Heart right ventricle (tissue), 16 donors: ENCODE measurements at regions not wholly inside any gene's neighbourhood (a gene's known extent, or its start where the extent isn't known, plus 50 kb on each side); places are given as distances from the start of the nearest gene placed in this dataset.
"Not testable (repeated sequence)": the region's sequence is repeated elsewhere in the genome, so short reads cannot be mapped to it uniquely, and the experiment has no call there.

ENCODE experiments used
- ATAC-seq, 8 donors: fragments of 200-7000 bp; cut with Tn5 transposase; one replicate each; pipeline ENCODE4 v1.9.1; 2020; ENCODE audit warnings: mild to moderate bottlenecking in 8 of 8, moderate library complexity in 8 of 8, moderate number of reproducible peaks in 1 of 8
- DNase-seq, 2 donors: peaks; one replicate each; pipeline ENCODE4 v3.0.0-alpha.2; 2020
- H3K27ac ChIP-seq, 10 donors: fragments of 200-600 bp; sonication (generic) in 2 of 10; one replicate each; pipeline versions ENCODE4 v1.5.0 to v1.8.0; 2020 to 2022; ENCODE audit warnings: mild to moderate bottlenecking in 3 of 10
- H3K27me3 ChIP-seq, 7 donors: fragments of 200-600 bp; one replicate each; pipeline ENCODE4 v1.8.0; 2021 to 2022; ENCODE audit warnings: mild to moderate bottlenecking in 2 of 7
- H3K36me3 ChIP-seq, 9 donors: fragments of 200-600 bp; sonication (generic) in 1 of 9; one replicate each; pipeline versions ENCODE4 v1.5.0 to v1.8.0; 2020 to 2022; ENCODE audit warnings: mild to moderate bottlenecking in 2 of 9
- H3K4me1 ChIP-seq, 9 donors: fragments of 200-600 bp; sonication (generic) in 1 of 9; one replicate each; pipeline versions ENCODE4 v1.5.0 to v1.8.0; 2020 to 2022; ENCODE audit warnings: mild to moderate bottlenecking in 4 of 9
- H3K4me3 ChIP-seq, 10 donors: fragments of 200-600 bp; sonication (generic) in 2 of 10; one replicate each; pipeline versions ENCODE4 v1.5.0 to v1.8.0; 2020 to 2022; ENCODE audit warnings: mild to moderate bottlenecking in 7 of 10, moderate library complexity in 2 of 10
- H3K9me3 ChIP-seq, 11 donors: fragments of 200-600 bp in 10 of 11; sonication (generic) in 2 of 11; one replicate each; pipeline versions ENCODE4 v1.5.0 to v1.8.0; 2013 to 2022; ENCODE audit warnings: mild to moderate bottlenecking in 2 of 11, control low read depth in 1 of 11, moderate library complexity in 1 of 11
- WGBS, 2 donors: extraction: QIAGEN DNeasy Blood & Tissue Kit; methylation state at CpG; one replicate each; pipeline ENCODE4 v1.1.7; 2013; ENCODE audit warnings: inconsistent platforms in 1 of 2; 5-methylcytosine and 5-hydroxymethylcytosine counted together
- intact Hi-C, 10 donors: fragments of 100-400 bp; cut with DNase I; formaldehyde crosslinking; loops; one replicate each; pipeline versions ENCODE4 v1.11.1 to v1.14.2; 2022
- TF ChIP-seq, protein P1 (sequence below), 9 donors: fragments of 200-600 bp; sonication (generic) in 2 of 9; IDR thresholded peaks; one replicate each; pipeline versions ENCODE4 v1.5.0 to v1.8.0; 2021 to 2022; ENCODE audit warnings: antibody characterized with exemption in 9 of 9, mild to moderate bottlenecking in 5 of 9, moderate library complexity in 1 of 9
- donor health status: Arrhythmogenic right ventricular cardiomyopathy.
- donor health status: ischemic (EF 13 %, LVEDD 7.1; RV severe dilation, severe dysfunction).
- donor health status: healthy with polysubstance abuse.
- donor health status: DM: no; HTN: yes; CAD: no.
- donor health status: DM: no; HTN: no; CAD: no.
- donor health status: ischemic (EF 25% LVEDD 6.9; RV normal size, moderate dysfunction).
- donor health status: ischemic (EF 25% LVEDD 5.7; RV mildly dilated, moderate dysfunction).
- donor health status: healthy.
- donor health status: DM: yes; HTN: yes; CAD: no.
- donor health status: Ischemic cardiomyopathy.
- donor health status: ischemic (EF 35%, LVEDD 5.7; RV mildly dilated, moderate dysfunction).
- donor health status: nonischemic (EF 11% LVEDD 7.7; RV severe dilation, severe dysfunction).
- donor health status: DM: yes; HTN: yes; CAD: no.
- donor health status: PGD.
- donor health status: ischemic (EF 29% LVEDD 5.4; RV normal size, mild dysfunction).
- donor health status: nonischemic (EF 23%, LVEDD 6.1; RV moderate dilation, normal function).

DNA sequence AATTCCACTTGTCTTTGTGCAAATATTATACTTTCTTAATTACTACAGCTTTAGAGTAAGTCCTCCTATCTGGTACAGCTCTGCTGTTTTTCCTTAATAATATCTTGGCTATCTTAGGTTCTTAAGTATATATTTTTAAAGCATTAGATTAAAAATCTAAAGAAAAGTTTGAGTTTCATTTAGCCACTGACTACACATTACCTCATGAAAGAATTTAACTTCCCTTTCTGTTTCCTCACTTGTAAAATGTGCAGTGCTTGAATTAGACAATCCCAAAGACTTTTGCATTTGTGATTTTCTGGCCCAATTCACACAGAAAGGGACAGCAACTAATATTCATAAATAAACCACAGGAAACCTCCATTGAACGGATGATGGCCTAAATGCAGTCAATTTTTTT lies 126.4 kb upstream of the SAMSN1 start:
- Histone ChIP-seq H3K9me3 (peaks cover 0 to 6% (median 0%) of the 10 kb centered on the region in 11 donors), H3K4me1 (peaks cover 0 to 23% (median 0%) of the 10 kb centered on the region in 9 donors), H3K36me3 (no peaks in the 10 kb centered on the region), H3K4me3 (no peak overlapping the region), H3K27ac (no peak overlapping the region), H3K27me3 (no peaks in the 10 kb centered on the region)
- intact Hi-C loops = no loop called here
- TF ChIP-seq, protein P1, sequence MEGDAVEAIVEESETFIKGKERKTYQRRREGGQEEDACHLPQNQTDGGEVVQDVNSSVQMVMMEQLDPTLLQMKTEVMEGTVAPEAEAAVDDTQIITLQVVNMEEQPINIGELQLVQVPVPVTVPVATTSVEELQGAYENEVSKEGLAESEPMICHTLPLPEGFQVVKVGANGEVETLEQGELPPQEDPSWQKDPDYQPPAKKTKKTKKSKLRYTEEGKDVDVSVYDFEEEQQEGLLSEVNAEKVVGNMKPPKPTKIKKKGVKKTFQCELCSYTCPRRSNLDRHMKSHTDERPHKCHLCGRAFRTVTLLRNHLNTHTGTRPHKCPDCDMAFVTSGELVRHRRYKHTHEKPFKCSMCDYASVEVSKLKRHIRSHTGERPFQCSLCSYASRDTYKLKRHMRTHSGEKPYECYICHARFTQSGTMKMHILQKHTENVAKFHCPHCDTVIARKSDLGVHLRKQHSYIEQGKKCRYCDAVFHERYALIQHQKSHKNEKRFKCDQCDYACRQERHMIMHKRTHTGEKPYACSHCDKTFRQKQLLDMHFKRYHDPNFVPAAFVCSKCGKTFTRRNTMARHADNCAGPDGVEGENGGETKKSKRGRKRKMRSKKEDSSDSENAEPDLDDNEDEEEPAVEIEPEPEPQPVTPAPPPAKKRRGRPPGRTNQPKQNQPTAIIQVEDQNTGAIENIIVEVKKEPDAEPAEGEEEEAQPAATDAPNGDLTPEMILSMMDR (IDR thresholded peaks at IDR 0.05) = no peak
- 58 to 71% methylated on average over 1 of the region's 1 CpG for WGBS, 2 donors
- DNase-seq (no peak), ATAC-seq (no peak)

- peaks cover 0 to 3% (median 0%) of the 10 kb centered on the region in 9 donors for H3K4me1 ChIP-seq
- H3K36me3 ChIP-seq = no peaks in the 10 kb centered on the region
- no peaks in the 10 kb centered on the region for H3K27me3 ChIP-seq
- DNase-seq = no peak
- TF ChIP-seq, protein P1 (IDR thresholded peaks at IDR 0.05) = no peak
- intact Hi-C loops = no loop called here
- no peak for ATAC-seq
- H3K27ac ChIP-seq = no peak overlapping the region
- H3K4me3 ChIP-seq = no peak overlapping the region
- peaks cover 0 to 6% (median 0%) of the 10 kb centered on the region in 11 donors for H3K9me3 ChIP-seq
- WGBS, 2 donors = 86 to 88% methylated on average over 2 of the region's 2 CpGs
These were observed 124.3 kb upstream of the SAMSN1 start for GRCh38 chr21:14670409-14670808.

- DNase-seq, H3K4me1 ChIP-seq, H3K27ac ChIP-seq, H3K9me3 ChIP-seq, H3K27me3 ChIP-seq, intact Hi-C loops, ATAC-seq, H3K4me3 ChIP-seq, H3K36me3 ChIP-seq: not testable (repeated sequence)
- WGBS, 2 donors = 91 to 96% methylated on average over 3 of the region's 3 CpGs
These were observed 123.0 kb upstream of the SAMSN1 start for GRCh38 chr21:14669092-14669491.

- H3K27me3 ChIP-seq = no peaks in the 10 kb centered on the region
- H3K27ac ChIP-seq = no peak overlapping the region
- no peak overlapping the region for H3K4me3 ChIP-seq
- TF ChIP-seq, protein P1 (IDR thresholded peaks at IDR 0.05) = no peak
- H3K36me3 ChIP-seq = no peaks in the 10 kb centered on the region
- intact Hi-C loops = loop anchor here in 1 of 10 donors (10.0 kb wide), 1 partner anchor 63 kb away; no protein-coding TSS in a partner anchor
- 83 to 84% methylated on average over 10 of the region's 10 CpGs for WGBS, 2 donors
- no peaks in the 10 kb centered on the region for H3K9me3 ChIP-seq
- H3K4me1 ChIP-seq = no peaks in the 10 kb centered on the region
- DNase-seq (no peak), ATAC-seq (no peak)
These were observed 111.3 kb upstream of the SAMSN1 start for GRCh38 chr21:14657241-14658008.

GRCh38 chr21:14646893-14647292 lies 100.8 kb upstream of the SAMSN1 start:
- no peak overlapping the region for H3K27ac ChIP-seq
- WGBS, 2 donors = 52 to 65% methylated on average over 1 of the region's 1 CpG
- no peak for ATAC-seq
- no peaks in the 10 kb centered on the region for H3K36me3 ChIP-seq
- no peak for DNase-seq
- H3K27me3 ChIP-seq = no peaks in the 10 kb centered on the region
- intact Hi-C loops = no loop called here
- H3K4me1 ChIP-seq = no peaks in the 10 kb centered on the region
- H3K9me3 ChIP-seq = peaks cover 0 to 32% (median 0%) of the 10 kb centered on the region in 11 donors
- no peak overlapping the region for H3K4me3 ChIP-seq
- TF ChIP-seq, protein P1 (IDR thresholded peaks at IDR 0.05) = no peak
